ENCODE measurements at regions not wholly inside any gene's neighbourhood (a gene's known extent, or its start where the extent isn't known, plus 50 kb on each side); places are given as distances from the start of the nearest gene placed in this dataset.

- H4K20me1 ChIP-seq (ENCODE audit: insufficient read depth, low read length), result no peaks in the 10 kb centered on the region
- no peak overlapping the region for H3K9ac ChIP-seq (ENCODE audit: insufficient read depth, low read depth, low read length)
- H3K4me1 ChIP-seq (ENCODE audit: insufficient read depth, low read length), result no peaks in the 10 kb centered on the region
- no peaks in the 10 kb centered on the region for H3K36me3 ChIP-seq (replicated peaks in 1 of 2; ENCODE audit: control insufficient read depth in 1 of 2, insufficient read depth in 2 of 2, low read length in 2 of 2)
- no peak for DNase-seq (ENCODE audit: low spot score)
- in situ Hi-C loops (cut with HindIII; ENCODE audit: extremely low pct_ligation_motif_present, low pct_unique_long_range_greater_than_20kb) (no loop called here), intact Hi-C loops (cut with micrococcal nuclease; ENCODE audit: unreplicated experiment) (no loop called here)
- ChIA-PET CTCF (ENCODE audit: low intra/inter-chr PET ratio, low total read pairs) (no interaction called here), POLR2A (no interaction called here)
- no peak overlapping the region for H3K4me3 ChIP-seq (replicated peaks in 1 of 3; ENCODE audit: insufficient read depth in 1 of 3, low read depth in 2 of 3, low read length in 3 of 3)
- no TSS peak for BruUV-seq (replicated peaks)
- H3K79me2 ChIP-seq (ENCODE audit: insufficient read depth, low read length), result no peaks in the 10 kb centered on the region
- H3K4me2 ChIP-seq (ENCODE audit: low read depth, low read length), result no peak overlapping the region
- no peak overlapping the region for H2AFZ ChIP-seq (ENCODE audit: low read length)
- H3K9me3 ChIP-seq (ENCODE audit: low read length), result no peaks in the 10 kb centered on the region
- no peaks in the 10 kb centered on the region for H3K27me3 ChIP-seq (ENCODE audit: control insufficient read depth in 1 of 2, insufficient read depth in 2 of 2, low read length in 2 of 2)
- no peak for ATAC-seq
- H3K27ac ChIP-seq (ENCODE audit: extremely low read length, insufficient read depth, low read length), result no peak overlapping the region
- 23% methylated on average over 4 of the region's 4 CpGs for WGBS (ENCODE audit: low lambda C conversion rate)
- FAIRE-seq, result no peak
- no peak for TF ChIP-seq ZNF512B (CRISPR knock-in tag; IDR thresholded peaks at IDR 0.05; ENCODE audit: borderline replicate concordance)
- TF ChIP-seq DNMT3B (CRISPR knock-in tag; conservative IDR thresholded peaks at IDR 0.05), result no peak
- TF ChIP-seq ZNF776 (CRISPR knock-in tag; IDR thresholded peaks at IDR 0.05), result no peak
- TF ChIP-seq ELK4 (CRISPR knock-in tag; IDR thresholded peaks at IDR 0.05; ENCODE audit: borderline replicate concordance), result no peak
- no peak for TF ChIP-seq SNAPC4 (CRISPR knock-in tag; IDR thresholded peaks at IDR 0.05)
- no peak for TF ChIP-seq CERS6 (CRISPR knock-in tag; IDR thresholded peaks at IDR 0.05)
- no peak for TF ChIP-seq ZNF761 (CRISPR knock-in tag; conservative IDR thresholded peaks at IDR 0.05)
- no peak for TF ChIP-seq FUBP1 (CRISPR knock-in tag; IDR thresholded peaks at IDR 0.05; ENCODE audit: borderline replicate concordance)
- TF ChIP-seq SKIL (CRISPR knock-in tag; IDR thresholded peaks at IDR 0.05; ENCODE audit: borderline replicate concordance), result no peak
- no peak for TF ChIP-seq CHCHD3 (CRISPR knock-in tag; IDR thresholded peaks at IDR 0.05)
These were observed 232.6 kb upstream of the IPO5 start for GRCh38 chr13:97720896-97721295.
